Endodermal cell (in vitro differentiated cells): ENCODE measurements at regions not wholly inside any gene's neighbourhood (a gene's known extent, or its start where the extent isn't known, plus 50 kb on each side); places are given as distances from the start of the nearest gene placed in this dataset.

ENCODE experiments used
- DNase-seq: peaks from one replicate; pipeline ENCODE4 v3.0.0-alpha.2; 2017
- H3K27ac ChIP-seq: 2 replicates; pipeline ENCODE4 v1.5.1; 2013; ENCODE audit warnings: mild to moderate bottlenecking, low read depth, low read length, moderate library complexity
- H3K27me3 ChIP-seq: 2 replicates; pipeline ENCODE4 v1.6.1; 2013; ENCODE audit warnings: mild to moderate bottlenecking, low read length, moderate library complexity; ENCODE audit not compliant: insufficient read depth, control insufficient read depth, poor library complexity, severe bottlenecking
- H3K36me3 ChIP-seq: 2 replicates; pipeline ENCODE4 v1.7.0; 2013; ENCODE audit warnings: mild to moderate bottlenecking, low read length, moderate library complexity; ENCODE audit not compliant: control insufficient read depth, insufficient read depth
- H3K4me1 ChIP-seq: one replicate; pipeline ENCODE4 v1.7.0; 2013; ENCODE audit warnings: low read length; ENCODE audit not compliant: control insufficient read depth, insufficient read depth
- H3K4me3 ChIP-seq: 2 replicates; pipeline ENCODE4 v1.5.1; 2013; ENCODE audit warnings: mild to moderate bottlenecking, low read length, moderate library complexity
- H3K9ac ChIP-seq: 2 replicates; pipeline ENCODE4 v1.6.1; 2013; ENCODE audit warnings: mild to moderate bottlenecking, low read length, moderate library complexity; ENCODE audit not compliant: poor library complexity, severe bottlenecking; ENCODE audit errors: extremely low read depth
- H3K9me3 ChIP-seq: 2 replicates; pipeline ENCODE4 v1.6.1; 2013; ENCODE audit warnings: mild to moderate bottlenecking, low read length, moderate library complexity; ENCODE audit not compliant: control insufficient read depth
- H3K27ac Mint-ChIP-seq: 2 replicates; pipeline ENCODE4 v1.8.0; 2020; ENCODE audit warnings: mixed read lengths
- H3K27me3 Mint-ChIP-seq: 2 replicates; pipeline ENCODE4 v1.8.0; 2021; ENCODE audit warnings: mild to moderate bottlenecking, mixed read lengths; ENCODE audit not compliant: insufficient read depth
- H3K36me3 Mint-ChIP-seq: 2 replicates; pipeline ENCODE4 v1.8.0; 2020; ENCODE audit warnings: low read depth, mixed read lengths
- H3K4me1 Mint-ChIP-seq: 2 replicates; pipeline ENCODE4 v1.8.0; 2020; ENCODE audit warnings: mixed read lengths
- H3K4me3 Mint-ChIP-seq: 2 replicates; pipeline ENCODE4 v1.8.0; 2020; ENCODE audit warnings: mild to moderate bottlenecking, moderate library complexity, mixed read lengths
- H3K9me3 Mint-ChIP-seq: 2 replicates; pipeline ENCODE4 v1.8.0; 2020; ENCODE audit warnings: mild to moderate bottlenecking, mixed read lengths
- CTCF ChIP-seq: fragments of 200-600 bp; sonication (generic); conservative IDR thresholded peaks from 2 replicates; pipeline ENCODE4 v1.5.0; 2021; ENCODE audit warnings: antibody characterized with exemption, mild to moderate bottlenecking
- WGBS, 2 experiments: methylation state at CpG; one replicate each; pipeline versions ENCODE4 v1.1.5 to v1.1.7; 2013; ENCODE audit warnings: missing lambda C conversion rate in 2 of 2, mixed read lengths in 1 of 2; ENCODE audit not compliant: insufficient coverage in 1 of 2, insufficient read length in 1 of 2; 5-methylcytosine and 5-hydroxymethylcytosine counted together

- Mint-ChIP-seq H3K36me3 (no peaks in the 10 kb centered on the region), H3K27me3 (no peaks in the 10 kb centered on the region), H3K27ac (no peak overlapping the region), H3K4me3 (no peak overlapping the region), H3K4me1 (peaks cover 31% of the 10 kb centered on the region), H3K9me3 (no peaks in the 10 kb centered on the region)
- no peak for TF ChIP-seq CTCF
- no peak overlapping the region for H3K4me3 ChIP-seq
- WGBS, 2 experiments, result 82 to 83% methylated on average over 2 to 3 of the region's 3 CpGs
- no peak for DNase-seq
- no peaks in the 10 kb centered on the region for H3K36me3 ChIP-seq
- H3K9me3 ChIP-seq, result no peaks in the 10 kb centered on the region
- no peak overlapping the region for H3K27ac ChIP-seq
- H3K9ac ChIP-seq, result no peak overlapping the region
- peaks cover under 1% of the 10 kb centered on the region for H3K4me1 ChIP-seq
- no peaks in the 10 kb centered on the region for H3K27me3 ChIP-seq
These were observed 208.0 kb downstream of the NR2F2 start for GRCh38 chr15:96538491-96538890.

- no peak overlapping the region for H3K4me3 Mint-ChIP-seq
These were observed 209.8 kb downstream of the NR2F2 start for GRCh38 chr15:96540283-96540682.

DNA sequence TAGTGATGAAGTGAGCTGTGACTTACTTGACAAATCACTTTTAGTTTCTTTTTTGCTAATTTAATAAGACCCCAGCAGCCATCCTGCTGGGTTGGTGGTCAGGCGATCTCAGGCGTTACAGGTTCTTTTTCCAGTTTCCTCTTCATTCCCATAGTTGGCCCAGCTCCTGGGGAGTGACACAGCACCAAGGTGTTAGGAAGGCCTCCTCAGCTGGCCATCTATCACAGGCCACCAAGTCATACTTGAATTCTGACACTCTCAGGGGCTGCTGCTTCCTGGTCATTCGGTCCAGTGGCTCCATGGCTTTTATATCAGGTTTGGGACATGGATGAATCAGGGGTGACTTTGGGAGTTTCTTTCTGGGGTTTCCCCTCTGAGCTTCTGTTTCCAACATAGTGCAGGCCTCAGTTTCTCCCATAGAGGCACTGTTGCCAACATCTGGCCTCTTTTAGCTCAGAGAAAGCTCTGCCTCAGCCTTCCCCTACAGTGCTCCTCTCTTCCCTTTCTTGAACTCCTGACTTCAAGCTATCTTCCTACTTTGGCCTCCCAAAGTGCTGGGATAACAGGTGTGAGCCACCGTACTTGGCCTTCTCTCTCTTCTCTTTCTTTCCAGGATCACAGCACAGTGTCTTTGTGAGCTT is 211.8 kb downstream of the NR2F2 start:
- no peak overlapping the region for H3K27ac Mint-ChIP-seq
- H3K4me1 Mint-ChIP-seq, result peaks cover 25% of the 10 kb centered on the region
- no peaks in the 10 kb centered on the region for H3K9me3 Mint-ChIP-seq
- no peaks in the 10 kb centered on the region for H3K27me3 ChIP-seq
- DNase-seq, result no peak
- H3K9me3 ChIP-seq, result no peaks in the 10 kb centered on the region
- H3K4me3 ChIP-seq, result no peak overlapping the region
- peak; percentile 23 for TF ChIP-seq CTCF
- no peak overlapping the region for H3K9ac ChIP-seq
- no peaks in the 10 kb centered on the region for H3K27me3 Mint-ChIP-seq
- H3K4me3 Mint-ChIP-seq, result no peak overlapping the region
- no peaks in the 10 kb centered on the region for H3K36me3 Mint-ChIP-seq
- WGBS, 2 experiments, result 95 to 98% methylated on average over 3 to 4 of the region's 4 CpGs
- peaks cover 5% of the 10 kb centered on the region for H3K4me1 ChIP-seq
- no peak overlapping the region for H3K27ac ChIP-seq
- no peaks in the 10 kb centered on the region for H3K36me3 ChIP-seq

More at GRCh38 chr15:96540283-96540682, 209.8 kb downstream of the NR2F2 start:
- Histone ChIP-seq H3K4me1 (peaks cover 5% of the 10 kb centered on the region), H3K9me3 (no peaks in the 10 kb centered on the region), H3K27ac (no peak overlapping the region), H3K27me3 (no peaks in the 10 kb centered on the region), H3K36me3 (no peaks in the 10 kb centered on the region), H3K4me3 (no peak overlapping the region), H3K9ac (no peak overlapping the region)
- Mint-ChIP-seq H3K4me1 (peaks cover 33% of the 10 kb centered on the region), H3K9me3 (no peaks in the 10 kb centered on the region), H3K27me3 (no peaks in the 10 kb centered on the region), H3K36me3 (no peaks in the 10 kb centered on the region), H3K27ac (no peak overlapping the region)
- DNase-seq, result no peak
- 92 to 97% methylated on average over 6 to 7 of the region's 7 CpGs for WGBS, 2 experiments
- no peak for TF ChIP-seq CTCF
